CD4-positive, alpha-beta T cell treated with Interleukin-17A for 4 hours (primary cell): ENCODE measurements at regions not wholly inside any gene's neighbourhood (a gene's known extent, or its start where the extent isn't known, plus 50 kb on each side); places are given as distances from the start of the nearest gene placed in this dataset.

Experiments
- DNase-seq: peaks from one replicate; pipeline ENCODE4 v3.0.0-alpha.2; 2020; ENCODE audit warnings: mixed read lengths

DNA sequence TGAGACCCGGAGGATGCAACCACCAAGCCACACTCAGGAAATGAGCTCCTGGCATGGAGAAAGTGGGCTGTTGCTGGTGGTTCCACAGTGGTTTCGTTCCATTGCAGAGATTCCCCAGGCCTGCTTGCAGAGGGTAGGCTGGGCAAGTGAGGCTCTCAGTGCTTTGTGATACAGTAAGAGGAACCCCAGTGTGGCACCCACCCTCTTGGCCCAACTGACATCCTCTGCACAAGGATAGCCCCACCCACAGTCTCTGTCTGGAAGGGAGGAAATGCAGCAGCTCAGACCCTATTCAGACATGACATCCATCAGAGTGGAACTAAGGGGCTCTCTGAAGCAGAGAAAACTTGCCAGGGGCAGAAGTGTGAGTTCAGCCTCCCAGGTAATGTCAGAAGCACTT, 69.6 kb upstream of the FSTL4 start:
- no peak for DNase-seq

- DNase-seq, result no peak
Observed at GRCh38 chr5:133680830-133681565, 68.7 kb upstream of the FSTL4 start.

DNA sequence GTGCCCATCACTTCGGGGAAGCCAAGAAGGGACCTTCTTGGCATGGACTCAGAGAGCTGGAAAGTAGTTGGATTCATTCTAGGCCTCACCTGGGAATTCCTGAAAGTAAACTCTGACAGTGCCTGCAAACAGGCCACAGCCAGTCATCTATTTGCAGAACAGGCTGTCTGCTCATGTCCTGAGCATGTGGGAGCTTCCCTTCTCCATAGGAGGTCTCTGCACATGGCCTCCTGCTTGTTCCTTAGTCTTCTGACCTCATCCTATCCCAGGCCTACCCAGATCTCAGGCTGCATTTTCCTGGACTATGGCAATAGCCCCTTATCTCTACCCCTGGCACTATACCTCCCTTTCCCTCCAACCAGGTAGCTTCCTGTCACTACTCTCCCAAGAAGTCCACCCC, 67.2 kb upstream of the FSTL4 start:
- no peak for DNase-seq

DNA sequence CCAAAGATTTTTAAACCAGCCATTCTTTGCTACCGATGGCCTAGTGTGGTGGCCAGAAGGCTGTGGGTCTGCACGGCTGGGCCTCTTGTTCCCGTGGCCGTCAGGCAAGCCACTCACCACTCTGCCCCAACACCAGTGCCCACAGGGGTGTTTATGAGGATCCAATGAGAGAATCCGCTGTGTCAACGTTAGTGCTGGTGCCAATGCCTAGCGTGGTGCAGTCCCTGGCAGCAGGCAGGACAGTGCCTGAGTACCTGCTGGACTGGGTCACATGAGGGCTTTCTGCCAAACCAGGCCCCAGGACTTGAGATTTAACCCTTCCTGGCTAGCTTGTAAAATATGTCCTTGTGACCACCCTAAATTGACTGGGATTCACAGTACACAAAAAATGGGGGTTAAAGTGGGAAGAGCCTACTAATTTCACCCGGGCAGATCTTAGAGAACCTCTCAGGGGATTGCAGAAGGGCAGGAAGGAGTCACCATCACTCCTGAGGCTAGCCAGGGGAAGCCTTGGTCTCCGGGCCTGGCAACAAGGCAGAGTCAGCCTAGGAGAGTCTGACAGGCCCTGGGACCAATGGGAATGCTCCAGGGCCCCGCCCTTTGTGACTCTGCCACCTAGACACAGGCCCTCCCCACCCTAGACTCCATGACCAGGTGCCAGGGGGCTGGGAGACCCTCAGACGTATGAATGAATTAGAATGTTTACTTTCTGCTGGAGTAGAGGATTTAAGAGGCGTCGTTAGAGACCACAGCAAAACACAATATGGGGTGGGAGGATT, 63.2 kb upstream of the FSTL4 start:
- DNase-seq, result no peak

DNA sequence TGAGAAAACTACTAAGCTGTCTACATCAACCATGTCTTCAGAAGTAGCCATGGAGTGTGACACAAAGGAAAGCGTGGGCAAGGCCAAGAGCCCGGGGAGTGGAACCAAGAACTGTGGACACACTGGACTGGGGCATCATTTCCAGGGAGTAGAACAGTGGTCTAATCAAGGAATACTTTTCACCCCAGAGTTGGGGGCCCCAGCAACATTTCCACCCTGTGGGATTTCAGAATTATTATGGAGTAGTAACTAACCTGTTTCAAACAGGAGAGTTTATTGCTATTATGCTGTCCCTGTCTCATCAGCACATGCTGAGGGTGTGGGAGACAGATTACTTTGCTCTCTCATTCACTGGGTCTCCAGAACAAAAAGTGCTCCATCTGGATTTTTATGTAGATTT, 58.0 kb upstream of the FSTL4 start:
- DNase-seq, result no peak

- DNase-seq, result no peak
Observed at GRCh38 chr5:133669472-133669871, 57.1 kb upstream of the FSTL4 start.

DNA sequence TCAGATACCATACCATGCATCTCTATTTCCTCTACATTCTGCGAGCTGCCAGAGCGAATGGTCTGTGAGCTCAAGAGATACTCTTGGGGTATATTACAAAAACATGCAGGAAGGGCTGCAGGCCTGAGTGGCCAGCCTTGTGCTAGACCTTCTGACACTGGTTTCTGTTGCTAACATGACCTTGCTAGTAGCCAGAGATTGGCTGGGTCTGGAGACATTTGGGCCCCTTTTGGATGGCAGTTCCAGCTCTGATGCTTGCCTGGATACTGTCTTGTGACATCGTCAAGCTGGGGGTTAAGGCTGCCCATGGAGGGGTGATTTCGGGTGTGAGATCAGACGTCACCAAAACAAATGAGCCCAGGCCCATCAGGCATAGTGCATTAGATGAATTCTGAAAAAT, 56.1 kb upstream of the FSTL4 start:
- DNase-seq, result no peak

DNA sequence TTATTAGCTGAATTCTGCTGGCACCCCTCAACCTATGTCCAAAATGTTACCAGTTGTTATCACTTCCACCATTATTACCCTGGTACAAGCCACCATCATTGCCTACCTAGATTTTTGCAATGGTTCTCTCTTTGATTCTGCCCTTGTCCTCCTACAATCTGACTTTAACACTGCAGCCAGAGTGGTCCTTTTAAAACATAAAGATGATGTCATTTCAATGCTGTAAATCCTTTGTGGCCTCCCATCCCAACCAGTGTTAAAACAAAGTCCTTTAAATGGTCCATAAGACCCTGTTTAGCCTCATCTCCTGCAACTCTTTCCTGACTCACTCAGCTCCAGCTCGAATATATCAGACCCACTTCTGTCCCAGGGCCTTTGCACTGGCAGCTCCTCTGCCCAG, 54.9 kb upstream of the FSTL4 start:
- no peak for DNase-seq

DNA sequence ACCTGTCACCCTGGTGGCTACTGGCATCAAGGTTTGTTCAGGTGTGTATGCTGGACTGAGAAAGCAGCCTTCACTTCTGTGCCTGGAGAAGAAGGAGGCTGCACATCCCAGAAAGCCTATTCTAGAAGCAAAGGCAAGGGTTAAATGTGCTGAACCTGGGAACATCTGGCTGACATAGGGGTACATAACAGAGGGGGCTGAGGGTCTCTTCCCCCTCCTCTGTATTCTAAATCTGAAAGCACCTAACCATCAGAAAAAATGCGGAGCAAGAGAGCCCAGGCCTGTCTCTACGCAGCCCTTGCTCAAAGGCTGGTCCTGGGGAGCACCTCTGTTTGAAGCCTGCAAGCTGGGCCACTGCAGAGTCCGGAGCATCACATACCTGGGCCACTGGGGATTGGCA, 53.2 kb upstream of the FSTL4 start:
- no peak for DNase-seq

DNA sequence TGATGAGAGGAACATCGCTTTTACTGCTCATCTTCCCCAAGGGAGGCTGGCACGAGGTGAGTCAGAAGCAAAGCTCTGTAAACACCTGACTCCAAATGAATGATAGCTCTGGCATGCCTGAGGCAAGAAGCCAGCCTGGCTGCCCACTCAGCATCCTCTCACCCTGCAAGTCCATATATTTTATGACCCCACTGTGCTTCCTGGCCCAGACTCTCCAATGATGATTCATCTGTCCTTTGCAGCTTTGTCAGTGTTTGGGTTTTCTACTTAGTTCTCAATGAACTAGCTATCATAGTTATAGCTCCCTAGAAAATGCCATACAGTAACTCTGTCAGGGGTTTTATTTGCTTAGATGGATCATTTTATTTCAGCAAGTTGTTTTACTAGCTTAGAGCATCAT, 52.1 kb upstream of the FSTL4 start:
- DNase-seq, result no peak

GRCh38 chr5:133663397-133664054, 51.2 kb upstream of the FSTL4 start:
- no peak for DNase-seq

DNA sequence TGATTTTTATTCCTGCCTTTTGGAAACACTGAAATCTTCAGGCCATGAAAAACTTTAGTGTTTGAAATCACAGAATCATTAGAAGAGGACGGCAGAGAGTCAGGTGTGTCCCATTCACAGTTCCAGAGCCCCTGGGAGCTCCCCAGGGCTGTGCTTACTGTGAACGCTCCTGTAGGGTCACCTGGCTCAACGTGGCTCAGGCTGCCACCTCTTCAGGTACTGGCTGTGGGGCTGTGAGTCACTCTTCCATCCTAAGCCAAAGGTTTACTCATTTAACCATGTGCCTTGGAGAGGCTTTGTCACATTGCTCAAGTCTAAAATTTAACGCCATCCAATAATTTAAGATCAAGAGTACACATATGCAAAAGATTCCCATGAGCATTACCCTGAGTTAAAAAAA, 50.2 kb upstream of the FSTL4 start:
- DNase-seq, result no peak
